K562 (cell line): ENCODE measurements at regions not wholly inside any gene's neighbourhood (a gene's known extent, or its start where the extent isn't known, plus 50 kb on each side); places are given as distances from the start of the nearest gene placed in this dataset.

Experiments
- BCL6 ChIP-seq: fragments of 250-450 bp; sonication (Bioruptor Pico); IDR thresholded peaks from 2 replicates; pipeline ENCODE4 v1.4.0; 2020
- BHLHE40 ChIP-seq: IDR thresholded peaks from 2 replicates; pipeline ENCODE4 v1.6.1; 2011; ENCODE audit warnings: low read length, improper control_type of control experiment
- JUN ChIP-seq, 2 experiments: sonication (generic) in 1 of 2; formaldehyde crosslinking in 1 of 2; IDR thresholded peaks; 2 replicates each; pipeline versions ENCODE4 v1.6.1 to v1.8.0; 2012 to 2022; ENCODE audit warnings: borderline replicate concordance in 2 of 2, mild to moderate bottlenecking in 2 of 2, improper control_type of control experiment in 1 of 2, low read depth in 1 of 2, low read length in 1 of 2, missing genetic modification reagents in 1 of 2
- RFX5 ChIP-seq: IDR thresholded peaks from 2 replicates; pipeline ENCODE4 v1.6.1; 2011; ENCODE audit warnings: low read depth, mild to moderate bottlenecking, improper control_type of control experiment, low read length
- TAF1 ChIP-seq: IDR thresholded peaks from 2 replicates; pipeline ENCODE4 v1.6.1; 2011; ENCODE audit warnings: mild to moderate bottlenecking, low read length, moderate library complexity; ENCODE audit not compliant: insufficient read depth, control insufficient read depth, severe bottlenecking; ENCODE audit errors: extremely low read depth
- ZBTB8A ChIP-seq: fragments of 450-650 bp; IDR thresholded peaks from 2 replicates; pipeline ENCODE4 v1.6.1; 2018; ENCODE audit warnings: mild to moderate bottlenecking, moderate library complexity; ENCODE audit not compliant: partially characterized antibody
- TF ChIP-seq, protein P1 (sequence below), 3 experiments: IDR thresholded peaks in 2 of 3; conservative IDR thresholded peaks in 1 of 3; 2 replicates each; pipeline ENCODE4 v1.5.1; 2011 to 2012; ENCODE audit warnings: low read length in 3 of 3, mild to moderate bottlenecking in 3 of 3, control low read depth in 2 of 3, improper control_type of control experiment in 1 of 3, inconsistent platforms in 1 of 3, low read depth in 1 of 3, mixed read lengths in 1 of 3, moderate library complexity in 1 of 3; ENCODE audit not compliant: insufficient read depth in 2 of 3
- TF ChIP-seq, protein P2 (sequence below): fragments of 250-450 bp; sonication (Bioruptor Pico); IDR thresholded peaks from 2 replicates; pipeline ENCODE4 v1.8.0; 2022; ENCODE audit warnings: inconsistent platforms
- TF ChIP-seq, protein P3 (sequence below), 2 experiments: fragments of 450-650 bp; formaldehyde crosslinking in 1 of 2; IDR thresholded peaks; 2 replicates each; pipeline versions ENCODE4 v1.4.0 to v1.6.1; 2014 to 2020; ENCODE audit warnings: mild to moderate bottlenecking in 2 of 2, borderline replicate concordance in 1 of 2, low read depth in 1 of 2

DNA sequence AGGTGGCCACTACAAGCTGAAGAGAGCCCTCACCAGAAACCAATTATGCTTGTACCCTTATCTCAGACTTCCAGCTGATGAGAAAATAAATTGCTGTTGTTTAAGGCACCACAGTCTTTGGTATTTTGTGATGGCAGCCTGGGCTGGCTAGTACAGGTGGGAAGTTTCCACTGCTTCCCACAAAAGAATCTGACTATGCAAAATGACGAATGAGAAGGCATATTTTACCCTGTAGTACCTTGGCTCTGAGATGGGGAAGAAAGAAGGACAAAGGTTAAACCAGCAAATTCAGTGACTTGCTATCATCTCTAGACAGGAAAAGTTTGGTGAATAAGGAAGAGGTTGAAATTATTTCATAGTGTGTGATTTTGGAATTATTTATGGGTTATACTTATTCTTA, 112.8 kb upstream of the ELL2 start:
- TF ChIP-seq, protein P1, sequence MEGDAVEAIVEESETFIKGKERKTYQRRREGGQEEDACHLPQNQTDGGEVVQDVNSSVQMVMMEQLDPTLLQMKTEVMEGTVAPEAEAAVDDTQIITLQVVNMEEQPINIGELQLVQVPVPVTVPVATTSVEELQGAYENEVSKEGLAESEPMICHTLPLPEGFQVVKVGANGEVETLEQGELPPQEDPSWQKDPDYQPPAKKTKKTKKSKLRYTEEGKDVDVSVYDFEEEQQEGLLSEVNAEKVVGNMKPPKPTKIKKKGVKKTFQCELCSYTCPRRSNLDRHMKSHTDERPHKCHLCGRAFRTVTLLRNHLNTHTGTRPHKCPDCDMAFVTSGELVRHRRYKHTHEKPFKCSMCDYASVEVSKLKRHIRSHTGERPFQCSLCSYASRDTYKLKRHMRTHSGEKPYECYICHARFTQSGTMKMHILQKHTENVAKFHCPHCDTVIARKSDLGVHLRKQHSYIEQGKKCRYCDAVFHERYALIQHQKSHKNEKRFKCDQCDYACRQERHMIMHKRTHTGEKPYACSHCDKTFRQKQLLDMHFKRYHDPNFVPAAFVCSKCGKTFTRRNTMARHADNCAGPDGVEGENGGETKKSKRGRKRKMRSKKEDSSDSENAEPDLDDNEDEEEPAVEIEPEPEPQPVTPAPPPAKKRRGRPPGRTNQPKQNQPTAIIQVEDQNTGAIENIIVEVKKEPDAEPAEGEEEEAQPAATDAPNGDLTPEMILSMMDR (IDR thresholded peaks at IDR 0.05 in 2 of 3, conservative IDR thresholded peaks at IDR 0.05 in 1 of 3; ENCODE audit: insufficient read depth in 2 of 3, low read depth in 1 of 3, low read length in 3 of 3), result no peak
- TF ChIP-seq BCL6, result no peak
- no peak for TF ChIP-seq BHLHE40
- no peak for TF ChIP-seq RFX5
- no peak for TF ChIP-seq TAF1
- no peak for TF ChIP-seq ZBTB8A
- TF ChIP-seq, protein P2, sequence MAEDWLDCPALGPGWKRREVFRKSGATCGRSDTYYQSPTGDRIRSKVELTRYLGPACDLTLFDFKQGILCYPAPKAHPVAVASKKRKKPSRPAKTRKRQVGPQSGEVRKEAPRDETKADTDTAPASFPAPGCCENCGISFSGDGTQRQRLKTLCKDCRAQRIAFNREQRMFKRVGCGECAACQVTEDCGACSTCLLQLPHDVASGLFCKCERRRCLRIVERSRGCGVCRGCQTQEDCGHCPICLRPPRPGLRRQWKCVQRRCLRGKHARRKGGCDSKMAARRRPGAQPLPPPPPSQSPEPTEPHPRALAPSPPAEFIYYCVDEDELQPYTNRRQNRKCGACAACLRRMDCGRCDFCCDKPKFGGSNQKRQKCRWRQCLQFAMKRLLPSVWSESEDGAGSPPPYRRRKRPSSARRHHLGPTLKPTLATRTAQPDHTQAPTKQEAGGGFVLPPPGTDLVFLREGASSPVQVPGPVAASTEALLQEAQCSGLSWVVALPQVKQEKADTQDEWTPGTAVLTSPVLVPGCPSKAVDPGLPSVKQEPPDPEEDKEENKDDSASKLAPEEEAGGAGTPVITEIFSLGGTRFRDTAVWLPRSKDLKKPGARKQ (CRISPR knock-in tag), result no peak
- TF ChIP-seq JUN (IDR thresholded peaks at IDR 0.05; ENCODE audit: borderline replicate concordance, low read depth, low read length), result no peak
- TF ChIP-seq JUN (CRISPR knock-in tag; IDR thresholded peaks at IDR 0.05; ENCODE audit: borderline replicate concordance), result no peak
- TF ChIP-seq, protein P3, sequence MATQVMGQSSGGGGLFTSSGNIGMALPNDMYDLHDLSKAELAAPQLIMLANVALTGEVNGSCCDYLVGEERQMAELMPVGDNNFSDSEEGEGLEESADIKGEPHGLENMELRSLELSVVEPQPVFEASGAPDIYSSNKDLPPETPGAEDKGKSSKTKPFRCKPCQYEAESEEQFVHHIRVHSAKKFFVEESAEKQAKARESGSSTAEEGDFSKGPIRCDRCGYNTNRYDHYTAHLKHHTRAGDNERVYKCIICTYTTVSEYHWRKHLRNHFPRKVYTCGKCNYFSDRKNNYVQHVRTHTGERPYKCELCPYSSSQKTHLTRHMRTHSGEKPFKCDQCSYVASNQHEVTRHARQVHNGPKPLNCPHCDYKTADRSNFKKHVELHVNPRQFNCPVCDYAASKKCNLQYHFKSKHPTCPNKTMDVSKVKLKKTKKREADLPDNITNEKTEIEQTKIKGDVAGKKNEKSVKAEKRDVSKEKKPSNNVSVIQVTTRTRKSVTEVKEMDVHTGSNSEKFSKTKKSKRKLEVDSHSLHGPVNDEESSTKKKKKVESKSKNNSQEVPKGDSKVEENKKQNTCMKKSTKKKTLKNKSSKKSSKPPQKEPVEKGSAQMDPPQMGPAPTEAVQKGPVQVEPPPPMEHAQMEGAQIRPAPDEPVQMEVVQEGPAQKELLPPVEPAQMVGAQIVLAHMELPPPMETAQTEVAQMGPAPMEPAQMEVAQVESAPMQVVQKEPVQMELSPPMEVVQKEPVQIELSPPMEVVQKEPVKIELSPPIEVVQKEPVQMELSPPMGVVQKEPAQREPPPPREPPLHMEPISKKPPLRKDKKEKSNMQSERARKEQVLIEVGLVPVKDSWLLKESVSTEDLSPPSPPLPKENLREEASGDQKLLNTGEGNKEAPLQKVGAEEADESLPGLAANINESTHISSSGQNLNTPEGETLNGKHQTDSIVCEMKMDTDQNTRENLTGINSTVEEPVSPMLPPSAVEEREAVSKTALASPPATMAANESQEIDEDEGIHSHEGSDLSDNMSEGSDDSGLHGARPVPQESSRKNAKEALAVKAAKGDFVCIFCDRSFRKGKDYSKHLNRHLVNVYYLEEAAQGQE (IDR thresholded peaks at IDR 0.05; ENCODE audit: borderline replicate concordance), result no peak
- TF ChIP-seq, protein P3 (CRISPR knock-in tag; IDR thresholded peaks at IDR 0.05; ENCODE audit: low read depth), result no peak
